BLaER1 (cell line): ENCODE measurements at regions not wholly inside any gene's neighbourhood (a gene's known extent, or its start where the extent isn't known, plus 50 kb on each side); places are given as distances from the start of the nearest gene placed in this dataset.

Experiments
- H3K27ac ChIP-seq: shearing (Covaris generic); formaldehyde crosslinking; 2 replicates; pipeline ENCODE4 v1.8.1; 2022
- H3K27me3 ChIP-seq: shearing (Covaris generic); formaldehyde crosslinking; 2 replicates; pipeline ENCODE4 v1.8.1; 2022
- H3K36me3 ChIP-seq: shearing (Covaris generic); formaldehyde crosslinking; 2 replicates; pipeline ENCODE4 v1.8.1; 2022
- H3K4me1 ChIP-seq: shearing (Covaris generic); formaldehyde crosslinking; 2 replicates; pipeline ENCODE4 v1.8.1; 2022
- H3K4me2 ChIP-seq: shearing (Covaris generic); formaldehyde crosslinking; 2 replicates; pipeline ENCODE4 v1.8.1; 2022
- H3K4me3 ChIP-seq: shearing (Covaris generic); formaldehyde crosslinking; 2 replicates; pipeline ENCODE4 v1.8.1; 2022
- H3K9ac ChIP-seq: shearing (Covaris generic); formaldehyde crosslinking; 2 replicates; pipeline ENCODE4 v1.8.1; 2022
- H3K9me3 ChIP-seq: shearing (Covaris generic); formaldehyde crosslinking; 2 replicates; pipeline ENCODE4 v1.8.1; 2022
- H4K20me1 ChIP-seq: shearing (Covaris generic); formaldehyde crosslinking; 2 replicates; pipeline ENCODE4 v1.8.1; 2022
- Cebpa-rat ChIP-seq: shearing (Covaris generic); IDR thresholded peaks from 2 replicates; pipeline ENCODE4 v1.8.1; 2022

- Histone ChIP-seq H3K27ac (no peak overlapping the region), H3K9me3 (no peaks in the 10 kb centered on the region), H3K4me2 (no peak overlapping the region), H3K9ac (no peak overlapping the region), H3K4me1 (no peaks in the 10 kb centered on the region), H4K20me1 (no peaks in the 10 kb centered on the region), H3K4me3 (no peak overlapping the region), H3K27me3 (no peaks in the 10 kb centered on the region), H3K36me3 (no peaks in the 10 kb centered on the region)
- TF ChIP-seq Cebpa-rat = no peak
Measured at GRCh38 chr1:103362348-103363007, 163.0 kb upstream of the RNPC3 start.

- H3K9ac ChIP-seq = no peak overlapping the region
- H3K4me1 ChIP-seq = no peaks in the 10 kb centered on the region
- no peak overlapping the region for H3K4me3 ChIP-seq
- H3K9me3 ChIP-seq = no peaks in the 10 kb centered on the region
- no peaks in the 10 kb centered on the region for H3K27me3 ChIP-seq
- H3K36me3 ChIP-seq = no peaks in the 10 kb centered on the region
- H4K20me1 ChIP-seq = no peaks in the 10 kb centered on the region
- no peak for TF ChIP-seq Cebpa-rat
- H3K27ac ChIP-seq = no peak overlapping the region
- H3K4me2 ChIP-seq = no peak overlapping the region
Measured at GRCh38 chr1:103353391-103353790, 172.1 kb upstream of the RNPC3 start.

- Histone ChIP-seq H3K4me1 (no peaks in the 10 kb centered on the region), H3K27me3 (no peaks in the 10 kb centered on the region), H3K9ac (no peak overlapping the region), H3K9me3 (no peaks in the 10 kb centered on the region), H3K4me3 (no peak overlapping the region), H3K4me2 (no peak overlapping the region), H3K36me3 (no peaks in the 10 kb centered on the region), H4K20me1 (no peaks in the 10 kb centered on the region), H3K27ac (no peak overlapping the region)
- no peak for TF ChIP-seq Cebpa-rat
Measured at GRCh38 chr1:103348136-103348535, 177.4 kb upstream of the RNPC3 start.

GRCh38 chr1:103344930-103345329, 180.6 kb upstream of the RNPC3 start:
- H3K4me2 ChIP-seq = no peak overlapping the region
- H3K27ac ChIP-seq = no peak overlapping the region
- H3K27me3 ChIP-seq = no peaks in the 10 kb centered on the region
- no peak overlapping the region for H3K4me3 ChIP-seq
- no peaks in the 10 kb centered on the region for H4K20me1 ChIP-seq
- H3K9me3 ChIP-seq = no peaks in the 10 kb centered on the region
- H3K36me3 ChIP-seq = no peaks in the 10 kb centered on the region
- no peak overlapping the region for H3K9ac ChIP-seq
- TF ChIP-seq Cebpa-rat = no peak
- peaks cover 8% of the 10 kb centered on the region for H3K4me1 ChIP-seq

GRCh38 chr1:103341377-103341880, 184.1 kb upstream of the RNPC3 start:
- H3K4me3 ChIP-seq = no peak overlapping the region
- no peak overlapping the region for H3K9ac ChIP-seq
- TF ChIP-seq Cebpa-rat = no peak
- no peak overlapping the region for H3K4me2 ChIP-seq
- H3K9me3 ChIP-seq = no peaks in the 10 kb centered on the region
- peaks cover 8% of the 10 kb centered on the region for H3K4me1 ChIP-seq
- H3K36me3 ChIP-seq = no peaks in the 10 kb centered on the region
- no peaks in the 10 kb centered on the region for H4K20me1 ChIP-seq
- H3K27me3 ChIP-seq = no peaks in the 10 kb centered on the region
- H3K27ac ChIP-seq = no peak overlapping the region

GRCh38 chr1:103337779-103338178, 187.7 kb upstream of the RNPC3 start:
- no peak for TF ChIP-seq Cebpa-rat
- Histone ChIP-seq H3K4me1 (peaks cover 8% of the 10 kb centered on the region), H3K4me2 (no peak overlapping the region), H3K9ac (no peak overlapping the region), H3K9me3 (no peaks in the 10 kb centered on the region), H3K27ac (no peak overlapping the region), H3K27me3 (no peaks in the 10 kb centered on the region), H3K36me3 (no peaks in the 10 kb centered on the region), H3K4me3 (no peak overlapping the region), H4K20me1 (no peaks in the 10 kb centered on the region)

- no peaks in the 10 kb centered on the region for H3K9me3 ChIP-seq
- no peak overlapping the region for H3K9ac ChIP-seq
- no peak for TF ChIP-seq Cebpa-rat
- H4K20me1 ChIP-seq = no peaks in the 10 kb centered on the region
- H3K4me3 ChIP-seq = no peak overlapping the region
- no peaks in the 10 kb centered on the region for H3K36me3 ChIP-seq
- no peak overlapping the region for H3K27ac ChIP-seq
- H3K4me1 ChIP-seq = peaks cover 8% of the 10 kb centered on the region
- H3K4me2 ChIP-seq = no peak overlapping the region
- no peaks in the 10 kb centered on the region for H3K27me3 ChIP-seq
Measured at GRCh38 chr1:103336408-103336807, 189.1 kb upstream of the RNPC3 start.

GRCh38 chr1:103333141-103333540, 192.4 kb upstream of the RNPC3 start:
- H3K9ac ChIP-seq = no peak overlapping the region
- no peak overlapping the region for H3K4me2 ChIP-seq
- H4K20me1 ChIP-seq = no peaks in the 10 kb centered on the region
- H3K27me3 ChIP-seq = no peaks in the 10 kb centered on the region
- H3K27ac ChIP-seq = no peak overlapping the region
- no peaks in the 10 kb centered on the region for H3K36me3 ChIP-seq
- TF ChIP-seq Cebpa-rat = no peak
- H3K4me3 ChIP-seq = no peak overlapping the region
- H3K9me3 ChIP-seq = no peaks in the 10 kb centered on the region
- H3K4me1 ChIP-seq = no peaks in the 10 kb centered on the region

- Histone ChIP-seq H3K27ac (no peak overlapping the region), H3K9ac (no peak overlapping the region), H3K4me1 (no peaks in the 10 kb centered on the region), H3K36me3 (no peaks in the 10 kb centered on the region), H4K20me1 (no peaks in the 10 kb centered on the region), H3K27me3 (no peaks in the 10 kb centered on the region), H3K9me3 (peaks cover 4% of the 10 kb centered on the region; the same call in 1 of the 2 replicates), H3K4me3 (no peak overlapping the region), H3K4me2 (no peak overlapping the region)
- no peak for TF ChIP-seq Cebpa-rat
Measured at GRCh38 chr1:103327054-103327719, 198.3 kb upstream of the RNPC3 start.

- Histone ChIP-seq H3K27me3 (no peaks in the 10 kb centered on the region), H3K27ac (no peak overlapping the region), H3K4me2 (no peak overlapping the region), H3K4me3 (no peak overlapping the region), H3K9ac (no peak overlapping the region), H3K36me3 (no peaks in the 10 kb centered on the region), H3K4me1 (no peaks in the 10 kb centered on the region), H4K20me1 (no peaks in the 10 kb centered on the region), H3K9me3 (peaks cover 4% of the 10 kb centered on the region; the same call in 1 of the 2 replicates)
- TF ChIP-seq Cebpa-rat = no peak
Measured at GRCh38 chr1:103326595-103326994, 198.9 kb upstream of the RNPC3 start.
